Brain microvascular endothelial cell (primary cell): ENCODE measurements at regions not wholly inside any gene's neighbourhood (a gene's known extent, or its start where the extent isn't known, plus 50 kb on each side); places are given as distances from the start of the nearest gene placed in this dataset.
A peak's percentile ranks its signal among the peaks of the same experiment; 100 is the strongest.

Source experiments
- DNase-seq: peaks from one replicate; pipeline ENCODE4 v3.0.0-alpha.2; 2020
- H3K27ac ChIP-seq: fragments of 250-450 bp; sonication (Bioruptor Pico); 2 replicates; pipeline ENCODE4 v1.5.1; 2020; ENCODE audit warnings: mild to moderate bottlenecking, moderate library complexity
- H3K27me3 ChIP-seq: fragments of 250-450 bp; sonication (Bioruptor Pico); replicated peaks from 2 replicates; pipeline ENCODE4 v1.5.1; 2020; ENCODE audit warnings: mild to moderate bottlenecking
- H3K36me3 ChIP-seq: fragments of 250-450 bp; sonication (Bioruptor Pico); replicated peaks from 2 replicates; pipeline ENCODE4 v1.5.1; 2020; ENCODE audit warnings: mild to moderate bottlenecking
- H3K4me3 ChIP-seq: 2 replicates; pipeline ENCODE4 v1.5.1; 2011; ENCODE audit warnings: low read depth, mild to moderate bottlenecking, control low read depth, low read length, moderate library complexity
- CTCF ChIP-seq: IDR thresholded peaks from 2 replicates; pipeline ENCODE4 v1.5.1; 2011; ENCODE audit warnings: low read depth, mild to moderate bottlenecking, moderate library complexity, low read length, control low read depth, inconsistent platforms; ENCODE audit errors: missing control alignments
- in situ Hi-C: cut with HindIII; loops from 2 replicates; pipeline ENCODE4 v1.10.0; 2017; ENCODE audit warnings: low sequenced_read_pairs, low pct_ligation_motif_present

- Histone ChIP-seq H3K27me3 (no peaks in the 10 kb centered on the region), H3K4me3 (no peak overlapping the region), H3K36me3 (no peaks in the 10 kb centered on the region), H3K27ac (no peak overlapping the region)
- in situ Hi-C loops: no loop called here
- no peak for TF ChIP-seq CTCF
- DNase-seq: no peak
Observed at GRCh38 chr3:94433811-94434210, 370.9 kb downstream of the NSUN3 start.

GRCh38 chr3:94440767-94441493 is 378.1 kb downstream of the NSUN3 start:
- in situ Hi-C loops: no loop called here
- DNase-seq: peak; percentile 46
- H3K27ac ChIP-seq: peak overlapping the region; percentile 62
- no peaks in the 10 kb centered on the region for H3K27me3 ChIP-seq
- no peak for TF ChIP-seq CTCF
- no peaks in the 10 kb centered on the region for H3K36me3 ChIP-seq
- H3K4me3 ChIP-seq: no peak overlapping the region

- Histone ChIP-seq H3K27me3 (no peaks in the 10 kb centered on the region), H3K36me3 (no peaks in the 10 kb centered on the region), H3K27ac (peak overlapping the region; percentile 45), H3K4me3 (no peak overlapping the region)
- no peak for DNase-seq
- in situ Hi-C loops: no loop called here
- no peak for TF ChIP-seq CTCF
Observed at GRCh38 chr3:94441494-94441847, 378.6 kb downstream of the NSUN3 start.

DNA sequence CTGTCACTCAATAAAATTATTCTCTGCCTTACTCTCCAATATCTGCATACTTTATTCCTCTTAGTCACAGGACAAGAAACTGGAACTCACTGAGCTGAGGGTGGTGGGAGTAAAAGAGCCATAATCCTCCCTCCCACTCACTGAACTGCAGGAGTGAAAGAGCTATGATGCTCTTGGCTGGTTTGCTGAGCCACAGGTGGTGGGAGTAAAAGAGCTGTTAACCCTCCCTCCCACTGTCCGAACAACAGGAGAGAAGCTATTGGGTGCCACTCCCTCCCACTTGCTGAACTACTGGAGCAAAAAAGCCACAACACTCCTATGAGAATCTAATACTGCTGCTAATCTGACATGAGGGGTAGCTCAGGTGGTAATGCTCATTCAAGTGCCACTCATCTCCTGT is 391.0 kb downstream of the NSUN3 start:
- Histone ChIP-seq H3K36me3 (no peaks in the 10 kb centered on the region), H3K27ac (no peak overlapping the region), H3K27me3 (no peaks in the 10 kb centered on the region), H3K4me3 (no peak overlapping the region)
- in situ Hi-C loops: no loop called here
- DNase-seq: no peak
- no peak for TF ChIP-seq CTCF

DNA sequence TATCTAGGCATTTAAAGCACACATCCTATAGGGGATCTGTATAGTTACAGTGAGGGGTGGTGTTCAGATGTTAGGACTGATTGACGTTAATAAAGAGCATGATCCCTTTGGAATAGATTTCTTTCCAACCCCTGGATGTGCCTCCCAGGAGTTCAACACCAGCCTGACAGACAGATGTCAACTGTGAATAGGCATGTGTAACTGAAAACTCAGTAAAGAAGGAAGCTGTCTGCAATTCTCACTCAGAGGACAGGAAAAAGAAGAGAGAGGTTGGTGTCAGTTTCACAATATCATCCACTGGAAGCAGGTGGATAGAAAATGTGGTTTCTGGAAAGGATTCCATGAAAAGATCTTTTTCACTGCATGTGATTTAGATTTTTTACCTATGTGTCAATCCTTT is 396.3 kb downstream of the NSUN3 start:
- no peaks in the 10 kb centered on the region for H3K27me3 ChIP-seq
- H3K36me3 ChIP-seq: no peaks in the 10 kb centered on the region
- TF ChIP-seq CTCF: no peak
- no peak overlapping the region for H3K4me3 ChIP-seq
- in situ Hi-C loops: no loop called here
- H3K27ac ChIP-seq: no peak overlapping the region
- no peak for DNase-seq

DNA sequence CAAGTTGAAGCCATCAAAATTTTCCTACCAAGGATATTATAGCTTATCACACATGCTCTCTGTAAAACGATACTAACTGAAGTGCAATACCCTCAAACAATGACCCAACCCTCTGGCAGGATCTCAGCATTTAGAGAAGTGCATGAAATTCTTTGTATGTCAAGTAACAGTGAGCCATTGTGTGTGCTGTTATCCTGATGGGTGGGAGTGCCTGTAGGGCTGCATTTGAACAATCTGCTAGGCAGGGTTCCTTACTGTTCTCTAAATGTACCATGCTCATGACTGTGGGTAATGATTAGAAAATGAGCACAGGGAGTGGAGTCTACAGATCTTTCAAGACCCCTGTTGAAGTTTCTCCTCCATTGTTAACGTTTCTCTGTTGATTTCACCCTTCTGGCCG is 398.1 kb downstream of the NSUN3 start:
- no peak for DNase-seq
- no peak for TF ChIP-seq CTCF
- in situ Hi-C loops: no loop called here
- no peak overlapping the region for H3K4me3 ChIP-seq
- H3K27me3 ChIP-seq: no peaks in the 10 kb centered on the region
- H3K27ac ChIP-seq: no peak overlapping the region
- no peaks in the 10 kb centered on the region for H3K36me3 ChIP-seq
